Stimulated activated CD8-positive, alpha-beta memory T cell treated with anti-CD3 and anti-CD28 coated beads, Interleukin-4, amount 100 ng/mL, for 1 hour (primary cell): ENCODE measurements at regions not wholly inside any gene's neighbourhood (a gene's known extent, or its start where the extent isn't known, plus 50 kb on each side); places are given as distances from the start of the nearest gene placed in this dataset.
"Not testable (repeated sequence)": the region's sequence is repeated elsewhere in the genome, so short reads cannot be mapped to it uniquely, and the experiment has no call there.

Experiments used
- DNase-seq, 2 donors: peaks; one replicate each; pipeline ENCODE4 v3.0.0-alpha.2; 2020; ENCODE audit warnings: low read depth in 2 of 2, low spot score in 1 of 2

DNA sequence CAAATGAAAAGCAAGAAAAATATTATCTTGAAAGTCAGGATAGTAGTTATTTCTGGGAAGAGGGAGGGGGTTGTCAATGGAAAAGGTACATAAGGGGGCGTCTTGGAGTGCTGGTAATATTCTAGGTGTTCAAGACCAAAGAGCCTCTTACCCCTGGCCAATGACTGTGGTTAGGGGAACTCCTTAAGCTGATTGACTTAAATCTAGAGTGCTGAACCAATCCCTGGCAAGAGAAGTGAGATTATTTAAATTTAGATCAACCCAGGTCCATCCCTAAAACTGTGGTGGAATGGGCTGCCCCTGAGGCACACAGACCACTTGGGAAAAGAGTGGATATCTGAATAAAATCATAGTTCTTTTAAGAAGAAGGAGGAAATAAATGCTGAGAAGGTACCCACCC, 174.1 kb downstream of the COPRS start:
- DNase-seq: no peak

DNA sequence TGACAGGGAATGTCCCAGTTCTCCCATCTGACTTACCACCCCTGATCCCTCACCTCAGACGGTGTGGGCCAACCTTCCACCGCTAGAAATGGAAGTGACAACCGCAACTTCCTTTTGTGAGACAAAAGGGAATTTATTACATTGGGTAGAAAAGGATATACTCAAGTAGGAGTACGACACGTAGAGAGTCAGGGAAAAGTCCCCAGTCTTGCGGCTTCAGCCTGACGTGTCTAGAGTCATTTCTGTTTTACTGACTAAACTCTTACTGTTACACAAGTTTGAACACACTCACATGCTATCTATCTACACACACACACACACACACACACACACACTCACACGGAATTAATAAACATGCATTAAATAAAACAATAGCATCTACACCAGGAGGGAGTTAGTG, 178.9 kb downstream of the COPRS start:
- no peak for DNase-seq

DNA sequence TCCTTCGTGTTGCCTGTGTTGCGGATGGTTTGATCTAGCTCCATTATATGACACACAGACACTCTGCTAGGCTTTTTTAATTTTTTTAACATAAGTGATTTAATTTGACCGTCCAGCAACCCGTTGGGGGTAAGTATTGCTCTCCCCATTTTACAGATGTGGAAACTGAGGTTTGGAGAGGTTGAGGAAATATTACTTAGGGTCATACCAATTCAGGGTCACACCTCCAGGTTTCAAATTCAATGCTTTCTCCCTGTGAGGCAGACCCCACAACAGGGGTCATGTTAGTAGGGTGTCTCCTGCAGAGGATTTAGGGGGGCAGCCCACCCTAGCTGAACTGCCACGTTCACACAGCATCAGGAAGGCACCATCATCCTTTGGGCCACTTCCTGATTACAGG, 179.4 kb downstream of the COPRS start:
- DNase-seq: no peak

DNA sequence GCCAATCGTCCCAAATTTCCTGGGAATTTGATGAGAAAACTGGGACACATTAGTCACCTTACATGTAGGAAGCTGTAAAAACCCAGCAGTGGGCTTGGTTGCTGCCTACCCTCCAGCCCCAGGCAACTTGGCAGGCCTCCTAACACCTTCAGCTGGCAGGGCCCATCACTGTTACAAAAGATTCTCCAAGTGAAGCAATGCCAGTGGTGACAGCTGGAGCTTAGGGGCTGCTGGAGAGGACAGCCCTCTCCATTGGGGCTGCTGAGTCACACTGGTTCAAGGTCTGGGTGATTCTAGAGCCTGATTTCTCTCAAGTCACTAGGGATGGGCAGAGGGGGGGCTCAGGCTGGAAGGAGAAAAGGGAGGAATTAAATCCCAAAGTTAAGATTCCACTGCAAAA, 180.6 kb downstream of the COPRS start:
- no peak for DNase-seq

DNA sequence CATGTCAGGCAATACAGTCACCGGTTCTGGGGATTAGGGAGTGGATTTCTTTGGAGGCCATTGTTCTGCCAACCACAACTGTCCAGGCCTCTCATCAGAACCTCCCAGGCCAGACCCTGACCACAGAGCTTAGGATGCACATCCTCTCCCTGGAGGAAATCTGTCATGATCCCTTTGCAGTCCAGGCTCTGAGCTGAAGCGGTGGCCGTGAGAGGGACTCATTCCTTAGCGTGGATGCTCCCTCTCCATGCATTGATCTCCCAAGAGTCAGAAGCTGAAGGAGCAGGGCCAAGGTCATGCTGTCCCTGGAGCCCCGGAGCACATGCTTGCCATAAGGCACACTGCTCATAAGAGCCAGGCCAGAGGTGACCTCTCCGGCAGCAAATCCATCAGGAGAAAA, 181.4 kb downstream of the COPRS start:
- no peak for DNase-seq

DNA sequence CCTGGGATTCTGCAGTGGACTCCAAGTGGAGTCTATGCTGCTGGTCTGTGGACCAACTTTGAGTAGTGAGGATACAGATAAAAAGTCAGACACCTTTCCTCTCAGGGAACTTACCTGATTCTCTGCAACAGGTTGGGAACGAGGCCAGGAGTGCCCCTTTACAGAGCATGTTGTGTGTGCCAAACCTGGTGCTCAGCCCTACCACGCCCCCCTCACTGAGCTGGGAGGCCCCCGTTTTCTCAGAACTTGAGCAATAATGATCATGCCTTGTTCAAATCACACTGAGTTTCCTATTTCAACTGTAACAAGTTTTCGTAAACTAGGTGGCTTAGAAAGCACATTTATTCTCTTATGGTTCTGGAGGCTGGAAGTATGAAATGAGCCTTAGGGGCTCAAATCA, 182.0 kb downstream of the COPRS start:
- no peak for DNase-seq

DNA sequence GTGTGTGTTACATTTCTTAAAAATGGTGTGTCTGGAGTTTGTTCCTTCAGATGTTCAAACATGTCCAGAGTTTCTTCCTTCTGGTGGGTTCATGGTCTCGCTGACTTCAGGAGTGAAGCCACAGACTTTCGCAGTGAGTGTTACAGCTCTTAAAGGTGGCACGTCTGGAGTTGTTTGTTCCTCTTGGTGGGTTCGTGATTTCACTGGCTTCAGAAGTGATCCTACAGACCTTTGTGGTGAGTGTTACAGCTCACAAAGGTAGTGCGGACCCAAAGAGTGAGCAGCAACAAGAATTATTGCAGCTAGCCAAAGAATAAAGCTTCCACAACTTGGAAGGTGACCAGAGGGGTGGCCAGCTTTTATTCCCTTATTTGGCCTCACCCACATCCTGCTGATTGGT, 183.7 kb downstream of the COPRS start:
- DNase-seq: not testable (repeated sequence)

DNA sequence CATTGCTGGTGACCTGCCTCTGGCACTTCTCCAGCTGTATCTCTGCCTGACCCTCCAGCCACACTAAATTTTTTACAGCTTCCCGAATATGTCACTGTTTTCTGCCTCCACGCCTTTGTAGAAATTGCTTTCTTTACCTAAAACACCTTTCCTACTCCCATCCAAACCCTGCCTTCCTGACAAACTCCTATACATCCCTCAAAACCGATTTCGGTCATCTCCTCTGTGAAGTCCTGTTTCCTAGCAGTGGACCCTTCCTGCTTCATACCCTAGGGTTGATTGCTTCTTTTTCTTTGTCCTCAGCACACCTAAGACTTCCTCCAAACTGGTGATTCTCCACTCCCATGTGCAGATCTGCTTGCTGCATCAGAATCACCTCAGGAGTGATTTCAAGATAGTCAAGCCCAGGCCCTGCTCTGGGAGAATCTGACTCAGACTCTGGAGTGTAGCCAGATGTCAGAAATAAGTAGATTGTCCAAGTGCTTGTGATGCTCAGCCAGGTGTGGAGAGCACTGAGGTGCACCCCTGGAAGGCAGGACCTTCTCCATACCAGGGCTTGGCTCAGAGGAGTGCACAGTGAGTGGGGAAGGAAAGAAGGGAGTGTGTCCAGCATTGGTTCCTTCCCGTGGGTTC, 184.2 kb downstream of the COPRS start:
- DNase-seq: no peak

DNA sequence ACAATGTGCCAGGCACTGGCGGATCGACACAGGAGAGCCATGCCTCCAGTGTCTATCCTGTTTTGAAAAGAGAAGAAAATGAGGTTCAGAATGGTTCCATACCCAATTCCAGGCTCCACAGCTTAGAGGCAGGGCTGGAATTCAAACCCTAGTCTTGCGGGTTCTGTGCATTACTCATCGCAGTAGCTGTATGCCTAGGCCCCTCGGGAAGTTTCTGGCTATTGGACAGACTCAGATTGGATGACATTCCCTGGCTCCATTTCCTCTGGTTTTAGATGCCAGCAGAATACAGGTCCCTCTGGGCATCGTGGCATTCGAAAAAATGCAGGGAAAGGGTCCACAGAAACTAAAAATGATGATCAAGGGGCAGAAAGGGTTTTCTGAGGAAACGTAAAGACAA, 184.7 kb downstream of the COPRS start:
- no peak for DNase-seq

DNA sequence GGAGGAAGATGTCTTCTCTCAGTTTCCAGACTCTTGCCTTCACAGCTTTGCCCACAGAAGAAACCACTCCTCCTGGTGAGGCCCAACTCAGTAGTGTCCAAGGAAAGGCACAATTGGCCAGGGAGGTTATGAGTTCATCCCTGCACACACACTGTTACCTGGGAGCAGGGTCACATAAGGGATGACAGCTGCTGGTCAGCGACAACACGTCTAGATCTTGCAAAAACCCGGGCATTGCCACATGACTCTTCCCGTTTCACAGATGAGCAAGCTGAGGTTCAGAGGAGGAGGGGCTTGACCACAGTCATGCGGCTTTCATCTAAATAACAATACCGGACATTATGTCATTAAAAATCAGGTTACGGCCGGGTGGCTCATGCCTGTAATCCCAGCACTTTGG, 186.0 kb downstream of the COPRS start:
- DNase-seq: no peak

DNA sequence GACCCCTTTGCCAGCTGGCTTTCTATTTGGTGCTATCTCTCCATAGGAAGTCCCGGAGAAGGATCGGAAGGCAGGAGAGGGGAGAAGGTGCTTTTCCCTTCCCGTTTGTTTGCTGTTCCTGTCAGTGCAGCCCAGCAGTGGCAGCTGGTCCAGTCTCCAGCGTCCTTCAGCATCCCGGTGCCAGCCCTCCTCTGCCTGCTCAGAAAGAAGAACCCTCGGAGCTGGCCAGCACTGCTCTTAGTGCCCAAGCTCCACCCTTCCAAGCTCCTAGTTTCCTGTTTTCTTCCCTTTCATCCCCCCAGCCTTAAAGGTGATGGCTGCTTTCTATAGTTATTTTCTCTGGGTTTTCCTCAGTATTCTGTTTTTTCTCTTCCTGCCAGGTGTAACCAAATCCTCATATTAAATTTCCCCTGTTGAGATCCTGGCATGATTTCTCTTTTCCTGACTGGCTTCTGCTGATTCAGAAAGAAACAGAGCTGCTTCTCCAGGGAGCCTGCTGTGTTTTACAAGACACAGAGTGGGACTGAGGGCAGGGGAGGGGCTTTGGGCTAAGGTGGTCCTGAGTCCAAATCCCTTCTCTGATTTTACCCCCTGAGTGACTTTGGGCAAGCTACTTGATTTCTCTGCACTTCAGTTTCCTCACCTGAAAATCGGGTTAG, 186.8 kb downstream of the COPRS start:
- no peak for DNase-seq

DNA sequence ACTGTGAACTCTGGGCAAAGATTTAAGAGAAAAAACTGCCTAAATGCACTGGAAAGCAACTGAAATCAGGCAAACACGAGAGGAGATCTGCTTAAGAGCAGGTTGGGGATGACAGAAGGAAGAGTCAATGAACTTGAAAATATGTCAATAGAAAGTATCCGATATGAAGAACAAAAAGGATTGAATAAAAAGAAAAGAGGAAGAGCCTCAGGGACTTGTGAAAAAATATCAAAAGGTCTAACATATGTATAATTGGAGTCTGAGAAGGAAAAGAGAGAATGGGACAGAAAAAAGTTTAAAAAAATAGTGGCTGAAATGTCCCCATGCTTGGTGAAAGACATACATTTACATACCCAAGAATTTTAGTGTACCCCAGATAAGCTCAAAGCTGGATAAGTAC, 195.5 kb downstream of the COPRS start:
- no peak for DNase-seq

DNA sequence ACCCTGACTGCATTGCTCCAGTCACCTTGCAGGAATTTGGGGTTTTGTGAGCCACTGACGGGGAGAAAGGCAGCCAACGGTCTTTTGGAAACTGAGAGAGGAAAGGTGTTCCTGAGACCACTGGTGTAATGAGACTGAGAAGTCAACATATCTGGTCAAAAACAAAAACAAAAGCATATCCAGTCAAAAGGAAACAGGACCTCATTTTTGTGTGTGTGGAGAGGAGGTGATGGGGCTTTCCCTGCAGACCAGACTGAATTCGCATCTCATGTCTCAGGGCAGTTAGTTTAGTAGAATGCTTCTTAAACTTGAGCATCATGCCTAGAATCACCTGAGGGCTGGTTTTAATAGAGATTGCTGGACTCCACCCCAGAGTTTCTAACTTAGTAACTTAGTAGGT, 198.4 kb downstream of the COPRS start:
- DNase-seq: no peak

DNA sequence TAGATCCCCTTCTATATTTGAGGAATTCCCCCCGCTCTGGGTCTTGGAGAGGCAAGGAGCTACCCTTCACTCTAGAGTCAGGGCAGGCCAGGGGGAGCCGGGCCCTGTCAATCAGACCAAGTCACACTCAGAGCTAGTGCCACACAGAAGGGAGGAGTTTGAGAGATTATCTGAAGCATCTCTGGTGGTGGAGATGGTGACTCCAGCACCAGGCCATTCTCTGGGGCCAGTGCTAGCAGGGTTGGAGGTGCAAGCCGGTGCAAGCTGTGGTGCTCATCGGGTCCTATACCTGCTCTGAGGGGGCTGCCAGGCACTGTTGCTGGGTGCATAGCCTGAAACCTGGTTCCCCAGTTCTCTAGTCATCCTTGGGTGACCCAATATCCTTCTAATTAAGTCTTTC, 201.2 kb downstream of the COPRS start:
- DNase-seq: no peak

DNA sequence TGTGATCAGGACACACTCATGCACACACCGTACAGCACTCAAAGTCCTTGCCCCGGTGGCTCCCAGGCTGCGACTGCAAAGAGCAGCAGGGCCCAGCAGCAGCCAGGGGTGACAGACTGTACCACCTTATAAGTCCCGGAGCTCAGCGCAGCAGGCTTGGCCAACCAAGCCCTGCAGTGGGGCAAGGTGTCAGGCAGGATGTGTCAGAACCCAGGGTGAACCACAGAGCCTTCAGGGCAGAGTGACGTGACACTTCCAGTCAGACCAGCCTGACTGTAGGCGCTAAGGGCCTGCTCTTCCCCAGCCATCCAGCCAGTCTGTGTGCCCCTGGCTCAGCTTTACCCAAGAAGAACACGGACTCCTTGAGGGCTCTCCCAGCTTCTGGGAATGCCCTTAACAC, 204.1 kb downstream of the COPRS start:
- peak; percentile 2 to 3 for DNase-seq

DNA sequence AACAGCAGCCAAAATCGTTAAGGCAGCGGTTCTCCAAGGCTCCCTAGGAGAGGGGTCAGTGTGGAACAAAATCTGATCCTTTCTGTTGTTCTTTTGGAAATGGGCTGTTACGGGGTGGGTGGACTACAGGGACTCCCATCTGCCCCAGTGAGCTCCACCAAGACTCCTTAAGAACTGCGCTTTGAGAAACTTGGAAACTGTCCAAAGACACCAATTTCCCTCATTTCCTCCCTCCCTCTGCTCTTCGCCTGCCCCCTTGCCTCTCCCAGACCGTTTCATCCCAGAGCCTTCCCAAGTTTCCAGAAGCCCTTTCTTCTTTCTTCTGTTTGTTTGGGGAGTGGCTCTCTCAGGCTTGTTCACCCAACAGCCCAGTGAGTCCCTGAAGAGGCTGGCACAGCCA, 205.4 kb downstream of the COPRS start:
- DNase-seq: no peak

DNA sequence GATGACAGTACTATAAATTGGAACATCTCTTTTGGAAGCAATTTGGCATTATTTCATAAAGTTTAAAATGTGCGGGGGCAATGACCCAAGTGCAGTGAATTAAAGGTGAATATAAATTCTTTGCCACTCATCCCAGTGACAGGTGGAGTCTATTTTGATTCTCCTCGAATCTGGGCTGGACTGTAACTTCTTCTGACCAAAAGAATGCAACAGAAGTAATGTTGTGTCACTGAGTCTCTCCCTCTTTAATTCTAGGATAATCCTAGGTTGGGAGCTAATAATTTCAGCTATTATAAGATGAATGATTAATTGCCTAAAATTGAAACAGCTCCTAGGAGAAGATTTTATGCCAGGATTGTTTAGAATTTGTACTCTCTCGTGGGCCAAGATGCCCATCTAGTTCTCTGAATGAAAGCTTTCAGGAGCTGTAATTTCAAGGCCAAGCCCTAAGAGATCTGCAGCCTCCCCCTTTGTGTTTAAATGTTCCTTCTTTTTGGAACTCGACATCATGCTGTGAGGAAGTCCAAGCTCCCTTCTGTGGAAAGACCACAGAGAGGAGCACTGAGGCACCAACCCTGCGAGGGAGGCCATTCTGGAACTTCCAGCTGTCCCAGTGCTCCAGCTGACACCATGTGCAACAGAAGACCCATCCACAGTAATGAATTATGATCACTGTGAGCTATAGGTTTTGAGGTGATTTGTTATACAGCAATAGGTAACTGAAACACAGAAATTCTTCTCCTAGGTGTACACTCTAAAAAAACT, 208.1 kb downstream of the COPRS start:
- DNase-seq: no peak

DNA sequence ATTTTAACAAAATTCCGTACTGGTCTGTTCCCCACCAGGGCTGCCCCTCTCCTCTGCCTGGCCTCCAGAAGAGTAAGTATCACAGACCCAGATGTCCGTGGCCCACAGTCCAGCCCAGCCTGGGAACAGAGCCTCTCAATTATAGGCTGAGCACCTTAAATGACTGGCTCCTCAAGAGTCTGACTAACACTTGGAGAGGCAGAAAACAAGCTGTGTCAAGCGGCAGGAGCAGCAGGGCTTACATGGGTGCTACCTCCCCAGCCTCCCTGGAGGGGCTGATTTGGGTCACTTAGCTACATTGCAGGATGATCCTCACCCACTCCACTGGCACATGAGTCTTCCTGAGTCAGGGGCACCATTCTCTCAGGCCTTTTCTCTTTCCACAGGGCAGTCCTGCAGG, 209.7 kb downstream of the COPRS start:
- no peak for DNase-seq

DNA sequence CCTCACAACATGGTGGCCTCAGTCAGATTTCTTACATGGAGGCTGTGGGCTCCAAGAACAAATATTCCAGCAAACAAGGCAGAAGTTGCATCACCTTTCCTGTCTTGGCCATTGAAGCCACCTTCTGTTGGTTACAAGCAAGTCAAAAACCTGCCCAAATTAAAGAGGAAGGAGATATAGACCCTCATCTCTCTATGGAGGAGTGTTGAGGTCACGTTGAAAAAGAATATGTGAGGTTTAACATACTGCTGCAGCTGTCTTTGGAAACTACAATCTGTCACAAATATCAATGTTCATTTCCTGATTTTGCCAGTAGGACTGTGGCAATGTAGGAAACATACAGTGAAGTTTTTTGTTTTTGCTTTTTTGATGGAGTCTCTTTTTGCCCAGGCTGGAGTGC, 211.4 kb downstream of the COPRS start:
- no peak for DNase-seq

DNA sequence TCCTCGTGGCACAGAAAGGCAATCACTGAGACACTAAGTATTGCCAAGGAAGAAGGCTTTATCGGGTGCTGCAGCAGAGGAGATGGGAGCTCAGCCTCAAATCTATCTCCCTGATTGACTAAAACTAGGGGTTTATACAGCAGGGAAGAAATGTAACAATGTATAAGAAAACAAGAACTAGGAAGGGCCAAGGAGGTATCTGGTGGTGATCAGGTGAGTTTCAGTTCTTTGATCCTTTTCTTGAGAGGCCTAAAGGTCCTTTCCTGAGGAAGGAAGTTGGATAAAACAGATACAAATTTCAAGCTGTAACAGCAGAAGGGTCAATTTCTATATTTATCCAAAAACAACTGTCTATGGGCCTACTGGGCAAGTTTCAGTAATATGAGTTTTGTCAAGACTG, 212.4 kb downstream of the COPRS start:
- no peak for DNase-seq

DNA sequence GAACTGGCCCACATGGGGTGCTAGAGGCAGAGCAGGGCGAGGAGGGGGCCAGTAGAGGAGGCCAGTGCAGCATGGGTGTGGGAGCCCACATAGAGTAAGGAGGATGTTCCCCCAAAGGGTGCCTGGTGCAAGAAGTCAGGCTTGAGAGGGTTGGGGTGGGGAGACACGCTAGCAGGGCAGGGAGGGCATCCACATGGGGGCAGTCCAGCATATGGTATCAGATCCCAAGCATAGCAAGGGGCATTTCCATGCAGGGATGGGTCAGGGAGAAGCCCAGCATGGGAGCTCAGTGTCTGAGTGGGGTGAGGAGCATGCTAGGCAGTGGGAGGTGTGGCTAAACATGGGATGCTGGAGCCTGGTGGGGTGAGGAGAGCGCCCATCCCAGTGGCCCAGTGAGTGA, 213.7 kb downstream of the COPRS start:
- DNase-seq: no peak

DNA sequence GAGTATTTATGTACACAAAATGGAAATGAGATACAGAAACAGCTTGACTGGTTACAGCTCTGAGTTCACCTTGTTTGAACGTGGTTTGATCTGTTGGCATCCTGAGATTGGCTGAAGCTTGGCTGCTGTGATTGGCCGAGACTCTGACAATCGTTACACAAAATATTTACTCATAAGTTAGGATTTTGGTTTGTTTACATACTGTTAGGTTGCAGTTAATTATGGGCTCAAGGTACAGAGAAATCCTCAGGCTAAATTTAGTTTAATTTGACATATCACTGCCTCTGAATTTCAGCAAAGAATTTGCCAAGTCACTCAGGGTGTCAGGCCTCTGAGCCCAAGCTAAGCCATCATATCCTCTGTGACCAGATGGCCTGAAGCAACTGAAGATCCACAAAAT, 227.3 kb downstream of the COPRS start:
- no peak for DNase-seq

DNA sequence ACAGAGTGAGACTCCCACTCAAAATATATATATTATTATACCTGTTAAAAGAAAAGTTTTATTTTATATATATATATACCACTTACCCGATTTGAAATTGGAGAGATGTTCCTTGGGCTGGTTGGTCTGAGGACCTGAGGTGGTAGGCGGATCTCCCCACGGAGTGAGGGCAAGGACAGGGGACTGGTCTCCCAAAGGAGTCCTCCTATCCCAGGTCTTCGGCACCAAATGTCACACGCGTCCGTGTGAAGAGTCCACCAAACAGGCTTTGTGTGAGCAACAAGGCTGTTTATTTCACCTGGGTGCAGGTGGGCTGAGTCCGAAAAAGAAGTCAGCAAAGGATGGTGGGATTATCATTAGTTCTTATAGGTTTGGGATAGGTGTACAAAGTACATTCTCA, 228.2 kb downstream of the COPRS start:
- not testable (repeated sequence) for DNase-seq
